Activated T-cell treated with anti-CD3 and anti-CD28 coated beads for 1 hour (primary cell): ENCODE measurements at regions not wholly inside any gene's neighbourhood (a gene's known extent, or its start where the extent isn't known, plus 50 kb on each side); places are given as distances from the start of the nearest gene placed in this dataset.

Experiments
- DNase-seq: peaks from one replicate; pipeline ENCODE4 v3.0.0-alpha.2; 2020; ENCODE audit warnings: low read depth

DNA sequence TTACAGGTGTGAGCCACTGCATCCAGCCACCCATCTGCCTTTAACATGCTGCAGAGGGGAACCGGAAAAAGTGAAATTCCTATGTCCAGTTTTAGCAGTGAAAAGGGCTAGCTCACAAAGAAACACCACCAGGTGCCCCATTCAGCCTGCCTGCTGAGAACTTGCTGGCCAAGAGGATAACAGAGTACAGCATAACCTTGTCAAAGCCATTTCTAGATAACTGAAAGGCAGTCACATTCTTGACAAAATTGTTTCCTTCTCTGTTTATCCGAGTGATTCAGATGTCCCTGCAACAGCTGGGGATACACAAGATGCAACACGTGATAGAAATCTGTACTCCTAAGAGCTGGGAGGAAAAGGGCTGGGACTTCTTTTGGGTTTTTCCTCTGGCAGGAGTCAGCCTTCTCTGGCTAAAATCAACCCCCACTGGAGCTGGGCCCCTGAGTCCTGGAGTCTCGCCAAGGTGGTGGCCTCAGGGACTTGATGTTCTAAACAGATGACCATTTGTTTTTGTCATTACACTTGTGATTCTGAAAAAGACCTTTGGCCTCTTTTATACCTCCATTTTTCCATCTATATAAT, 505.4 kb downstream of the BCL11A start:
- DNase-seq = no peak

DNA sequence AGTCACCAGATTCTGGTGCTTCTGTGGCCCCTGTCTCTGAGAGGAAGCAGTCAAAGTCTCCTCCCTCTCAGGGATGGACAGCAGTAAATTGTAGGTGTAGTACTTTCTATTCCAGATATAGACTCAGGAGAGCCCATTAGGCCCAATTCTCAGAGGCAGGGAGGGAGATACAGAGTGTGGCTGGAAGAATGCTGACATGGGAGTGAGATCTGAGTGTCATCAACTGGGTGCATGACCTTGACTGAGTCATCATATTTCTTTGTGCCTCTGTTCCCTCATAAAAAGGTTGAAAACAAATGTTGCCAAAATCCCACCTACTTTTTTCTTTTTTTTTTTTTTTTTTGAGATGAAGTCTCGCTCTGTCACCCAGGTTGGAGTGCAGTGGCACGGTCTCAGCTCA, 506.1 kb downstream of the BCL11A start:
- no peak for DNase-seq

DNA sequence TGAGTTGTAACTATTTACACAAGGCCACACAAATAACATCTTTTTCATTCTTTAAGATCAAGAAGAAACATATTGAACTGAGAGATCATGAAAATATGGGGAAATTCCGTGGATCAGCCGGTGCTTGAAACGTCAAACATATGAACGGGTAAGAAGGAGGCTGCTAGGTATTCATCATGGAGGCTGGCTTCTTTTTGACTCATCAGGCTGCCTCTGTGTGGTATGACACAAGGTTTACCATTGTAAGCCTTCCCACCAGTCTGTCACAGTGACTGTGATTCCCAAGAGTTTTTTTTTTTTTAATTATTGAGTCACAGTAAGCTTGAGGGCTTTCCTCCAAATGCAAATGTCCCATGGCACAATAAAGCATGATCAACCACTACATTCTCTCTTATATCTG, 506.9 kb downstream of the BCL11A start:
- DNase-seq = no peak

DNA sequence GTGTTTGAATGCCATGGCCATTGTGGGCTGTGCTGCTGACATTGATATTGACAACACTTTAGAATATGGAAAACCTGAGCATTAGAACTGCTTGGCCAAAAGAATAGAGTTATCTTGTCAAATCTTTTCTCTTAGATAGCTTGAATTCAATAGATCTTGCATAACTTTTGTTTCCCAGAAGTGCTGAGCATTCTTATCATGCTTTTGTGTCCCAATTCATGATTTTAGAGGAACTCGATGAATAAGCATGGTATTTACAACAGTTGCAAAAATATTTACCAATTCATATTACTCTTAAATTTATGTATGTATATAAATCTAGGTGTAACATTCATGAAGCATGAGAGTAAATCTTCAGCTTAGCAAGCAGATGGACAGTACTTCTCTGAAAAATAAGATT, 508.0 kb downstream of the BCL11A start:
- DNase-seq = no peak

DNA sequence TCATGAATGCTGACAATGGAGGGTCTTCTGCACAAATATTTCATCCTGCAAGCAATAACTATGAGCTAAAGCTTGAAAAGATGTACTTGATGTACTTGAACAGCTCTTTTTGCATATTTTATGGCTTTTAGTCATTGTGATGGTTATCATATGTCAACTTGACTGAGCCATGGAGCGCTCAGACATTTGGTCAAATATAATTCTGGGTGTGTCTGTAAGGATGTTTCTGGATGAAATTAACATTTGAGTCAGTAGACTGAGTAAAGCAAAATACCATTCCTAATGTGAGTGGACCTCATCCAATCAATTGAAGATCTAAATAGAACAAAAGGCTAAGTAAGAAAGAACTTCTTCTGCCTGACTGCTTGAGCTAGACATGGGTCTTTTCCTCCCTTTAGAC, 509.0 kb downstream of the BCL11A start:
- no peak for DNase-seq

DNA sequence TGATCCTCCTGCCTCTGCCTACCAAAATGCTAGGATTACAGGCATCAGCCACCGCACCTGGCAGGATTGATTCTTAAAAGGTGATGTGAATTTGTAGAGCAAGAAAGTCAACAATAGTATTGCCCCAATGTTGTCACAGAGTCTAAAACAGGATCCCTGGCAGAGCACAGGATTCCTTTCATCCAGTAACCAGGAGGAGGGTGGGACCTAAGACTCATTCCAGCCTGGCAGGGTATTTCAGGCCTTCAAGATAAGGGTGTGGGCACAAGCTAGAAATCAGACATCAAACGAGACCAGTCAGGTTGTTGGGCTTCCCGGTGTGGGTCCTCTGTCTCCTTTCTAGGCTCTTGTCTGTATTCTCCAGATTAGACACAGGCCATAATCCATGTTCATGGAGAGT, 511.4 kb downstream of the BCL11A start:
- DNase-seq = no peak

DNA sequence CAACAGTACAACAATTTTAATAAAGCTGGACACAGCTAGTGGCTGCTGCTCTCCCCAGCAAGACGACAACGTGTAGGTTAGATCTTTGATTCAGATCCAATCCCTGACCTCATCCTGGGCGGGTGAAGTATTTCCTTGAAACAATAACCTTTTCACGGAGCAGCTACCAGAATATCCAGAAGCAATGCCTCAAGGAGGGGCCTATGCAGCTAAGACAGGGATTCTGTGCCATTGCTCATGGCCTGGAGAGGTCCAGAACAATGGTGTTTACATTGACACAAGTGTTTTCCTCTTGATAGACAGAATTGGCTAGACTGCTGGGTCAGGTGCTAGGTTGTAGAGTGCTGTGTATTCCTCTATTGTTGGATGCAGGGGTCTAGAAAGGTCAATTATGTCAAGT, 520.1 kb downstream of the BCL11A start:
- no peak for DNase-seq

DNA sequence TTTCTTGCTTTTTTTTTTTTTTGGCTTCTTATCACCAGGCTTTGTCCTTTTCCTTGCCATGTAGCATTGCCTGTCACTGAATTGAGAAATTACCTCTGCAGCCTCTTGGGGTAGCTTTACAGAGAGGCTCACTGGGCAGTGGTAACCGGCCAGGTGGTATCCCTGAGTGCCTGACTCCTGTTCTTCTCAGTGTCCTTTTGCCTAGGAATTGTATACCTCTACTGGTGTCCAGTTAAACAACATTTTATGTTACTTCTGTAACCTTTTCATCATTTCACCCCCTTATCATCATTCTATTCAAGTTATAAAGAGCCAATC, 523.9 kb downstream of the BCL11A start:
- no peak for DNase-seq

DNA sequence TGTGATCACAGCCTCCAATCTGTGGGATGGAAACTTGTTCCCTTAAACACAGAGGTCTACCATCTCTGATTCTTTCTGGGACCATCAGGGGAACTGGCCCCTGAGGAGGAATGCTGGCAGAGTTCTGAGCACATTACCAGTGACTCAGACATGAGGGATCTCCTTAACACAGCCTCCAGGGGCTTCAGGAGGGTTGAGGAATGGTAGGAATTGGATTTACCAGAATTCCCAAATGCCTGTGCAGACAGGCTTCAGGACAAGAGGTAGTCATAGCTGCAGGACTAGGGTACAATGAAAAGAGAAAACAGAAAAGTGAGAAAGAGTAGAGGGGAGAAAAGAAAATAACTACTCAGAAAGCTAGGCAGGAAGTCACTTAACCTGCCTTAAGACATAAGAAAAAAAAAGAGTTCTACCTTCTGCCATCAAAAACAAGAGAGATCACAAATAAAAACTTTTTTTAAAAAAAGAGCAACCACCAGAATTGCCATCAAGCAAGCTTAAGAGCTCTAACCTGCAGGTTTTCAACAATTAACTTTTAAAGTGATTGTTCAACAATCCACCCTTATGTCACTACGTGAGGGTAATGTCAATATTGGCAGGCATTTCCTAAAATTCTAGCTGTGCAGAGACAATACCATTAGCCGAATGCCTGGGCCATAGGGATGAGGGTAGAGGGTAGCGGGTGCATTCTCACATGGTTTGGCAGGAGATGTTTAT, 524.4 kb downstream of the BCL11A start:
- no peak for DNase-seq

DNA sequence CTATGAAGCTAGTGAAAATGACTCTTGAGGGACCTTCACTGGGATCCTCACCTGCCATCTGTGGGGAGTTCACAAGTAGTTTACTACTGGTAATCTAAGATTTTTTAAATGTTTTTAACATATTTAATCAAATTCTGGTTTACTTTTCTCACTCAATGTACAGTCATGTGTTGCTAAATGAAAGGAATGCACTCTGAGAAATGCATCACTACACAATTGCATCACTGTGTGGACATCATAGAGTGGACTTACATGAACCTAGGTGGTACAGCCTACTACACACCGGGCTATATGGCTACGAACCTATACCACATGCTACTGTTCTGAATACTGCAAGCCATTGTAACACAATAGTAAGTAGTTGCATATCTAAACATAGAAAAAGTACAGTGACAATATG, 528.0 kb downstream of the BCL11A start:
- no peak for DNase-seq

DNA sequence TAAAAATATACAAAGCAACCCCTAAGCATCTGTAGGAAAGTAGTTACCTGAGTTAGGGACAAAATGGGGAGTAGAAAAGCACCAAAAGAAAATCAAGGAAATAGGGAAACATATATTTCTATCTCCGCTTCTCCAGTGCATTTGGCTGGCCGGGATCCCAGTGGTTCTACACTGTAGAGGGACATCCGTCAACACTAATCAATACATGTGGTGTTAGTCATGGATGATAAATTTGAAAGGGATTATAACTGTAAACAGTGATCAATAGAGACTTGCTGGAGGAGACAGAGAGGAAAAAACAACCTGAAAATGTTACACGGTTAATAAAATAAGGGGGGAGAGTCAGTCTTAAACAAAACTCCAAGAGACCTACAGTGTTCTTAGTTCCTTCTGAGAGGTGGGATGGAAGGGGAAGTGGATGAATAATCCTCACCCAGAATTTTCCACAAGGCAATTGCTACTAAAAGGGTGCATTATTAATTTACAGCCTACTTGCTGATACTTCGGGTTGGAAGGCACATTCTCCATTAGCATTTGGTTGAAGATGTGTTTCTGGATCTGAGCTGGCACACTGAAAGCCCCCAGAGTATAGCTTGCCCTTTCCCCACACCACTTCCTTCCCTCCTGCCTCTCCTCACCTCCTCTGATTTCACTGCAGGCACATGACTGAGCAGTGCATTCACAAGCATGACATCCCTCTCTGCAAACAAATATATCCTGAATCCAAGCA, 530.0 kb downstream of the BCL11A start:
- no peak for DNase-seq

DNA sequence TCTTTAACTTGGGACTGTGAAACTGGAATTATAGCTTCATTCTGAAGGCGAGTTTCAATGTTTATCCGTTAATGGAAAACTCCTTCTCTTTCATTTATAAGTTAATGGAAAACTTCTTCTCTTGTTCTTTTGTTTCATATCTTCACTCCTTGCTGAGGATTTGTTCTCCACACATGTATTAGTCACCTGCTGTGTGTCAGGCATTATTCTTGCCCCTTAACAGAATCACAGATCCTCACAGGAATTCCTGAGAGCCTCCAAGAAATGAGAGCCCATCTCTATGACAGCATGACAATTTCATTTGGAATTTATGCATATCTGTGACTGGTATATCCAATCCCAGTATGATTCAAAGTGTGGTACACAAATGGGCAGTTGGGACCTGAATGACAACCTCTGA, 545.8 kb downstream of the BCL11A start:
- no peak for DNase-seq

DNA sequence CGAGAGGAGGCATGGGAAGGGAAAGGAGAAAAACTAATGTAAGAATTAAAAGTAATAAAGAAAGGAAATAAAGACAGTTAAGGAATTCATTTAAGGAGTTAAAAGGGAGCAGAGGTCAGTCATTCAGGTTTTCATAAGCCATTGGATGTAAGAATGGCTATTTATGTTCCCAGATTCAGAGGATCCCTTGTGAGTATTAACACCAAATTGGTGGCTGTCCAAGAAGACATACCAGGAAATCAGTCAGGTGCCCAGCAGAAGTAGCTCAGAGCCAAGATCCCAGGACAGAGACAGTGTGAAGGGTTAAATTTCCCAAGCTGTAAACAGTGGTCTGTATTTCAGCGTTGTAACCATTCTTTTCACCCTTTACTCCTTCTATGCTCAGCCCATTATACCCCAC, 550.4 kb downstream of the BCL11A start:
- DNase-seq = no peak

DNA sequence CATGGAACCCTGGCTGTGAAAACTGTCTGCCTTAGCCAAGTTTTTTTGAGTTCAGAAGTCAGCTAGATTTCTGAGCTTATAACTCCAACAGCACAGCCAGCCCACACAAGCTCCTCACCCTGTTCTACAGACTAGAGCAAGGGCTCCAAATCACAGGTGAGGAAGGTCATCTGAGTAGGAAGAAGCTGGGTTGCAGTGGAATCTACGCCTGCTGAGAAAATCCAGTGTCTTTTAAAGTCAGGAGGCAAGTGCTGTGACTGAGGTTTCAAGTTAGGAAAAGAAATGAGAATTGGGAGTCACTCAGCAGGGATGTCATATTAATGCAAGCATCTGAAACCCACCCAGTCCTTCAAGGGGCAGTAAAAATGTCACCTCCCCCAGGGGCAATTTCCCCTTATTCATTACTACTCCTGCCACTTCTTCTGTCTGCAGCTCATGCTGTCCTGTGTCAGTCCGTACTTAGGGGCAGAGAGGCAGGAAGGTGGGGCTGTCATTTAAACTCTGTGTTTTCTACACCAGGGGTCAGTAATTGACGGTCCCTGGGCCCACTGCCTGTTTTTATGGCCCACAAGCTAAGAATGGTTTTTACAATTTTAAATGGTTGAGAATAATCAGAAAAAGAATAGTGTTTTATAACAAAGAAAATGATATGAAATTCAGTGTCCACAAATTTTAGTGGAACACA, 551.1 kb downstream of the BCL11A start:
- no peak for DNase-seq

DNA sequence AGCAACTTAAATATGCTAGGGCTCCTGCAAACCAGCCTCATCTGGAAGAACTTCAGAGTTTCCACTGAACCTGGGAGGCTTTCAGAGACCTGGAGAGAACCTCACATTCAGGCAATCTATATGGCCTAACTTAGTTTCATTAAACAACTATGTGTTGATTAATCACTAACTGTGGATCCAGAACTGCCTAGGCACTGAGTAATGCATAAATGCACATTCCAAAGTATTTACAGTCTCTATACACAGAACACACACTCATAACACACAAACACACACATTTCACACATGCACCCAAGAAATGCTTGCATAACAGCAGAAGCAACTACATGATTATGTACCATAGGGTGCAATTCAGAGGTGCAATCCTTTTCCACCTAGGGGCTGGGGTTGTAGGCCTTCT, 552.8 kb downstream of the BCL11A start:
- no peak for DNase-seq

DNA sequence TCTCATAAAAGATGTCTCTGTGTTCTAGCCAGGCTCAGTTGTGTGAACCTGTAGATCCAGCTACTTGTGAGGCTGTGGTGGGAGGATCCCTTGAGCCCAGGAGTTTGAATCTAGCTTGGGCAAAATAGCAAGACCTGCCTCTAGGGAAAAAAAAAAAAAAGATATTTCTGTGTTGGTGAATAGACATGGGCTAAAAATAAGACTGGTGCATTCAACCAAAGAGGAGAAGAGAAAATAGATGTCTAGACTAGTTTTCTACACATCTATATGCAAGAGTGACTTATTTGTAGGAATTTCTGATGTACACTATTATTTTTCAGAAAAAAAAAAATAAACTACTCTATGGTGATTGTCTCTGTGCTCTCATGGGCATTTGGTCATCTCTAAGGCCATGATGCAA, 555.1 kb downstream of the BCL11A start:
- DNase-seq = no peak

DNA sequence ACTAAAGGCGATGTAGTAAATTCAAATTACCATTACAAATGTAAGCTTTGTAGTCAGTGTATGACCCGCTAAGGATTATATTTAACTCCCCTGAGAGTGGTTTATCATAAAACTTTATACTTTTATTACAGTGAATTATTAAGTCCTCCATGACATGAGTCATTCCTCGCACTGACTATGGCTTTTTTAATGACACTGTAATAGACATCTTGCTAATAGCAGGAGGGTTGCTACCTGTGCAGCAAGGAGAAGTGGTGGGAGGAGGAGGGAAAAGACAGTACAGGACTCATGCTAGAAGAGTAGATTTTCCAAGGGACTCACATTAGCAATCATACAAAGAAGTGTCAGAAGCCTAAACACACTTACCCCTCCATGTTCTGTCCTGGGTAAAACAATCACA, 556.1 kb downstream of the BCL11A start:
- DNase-seq = no peak

DNA sequence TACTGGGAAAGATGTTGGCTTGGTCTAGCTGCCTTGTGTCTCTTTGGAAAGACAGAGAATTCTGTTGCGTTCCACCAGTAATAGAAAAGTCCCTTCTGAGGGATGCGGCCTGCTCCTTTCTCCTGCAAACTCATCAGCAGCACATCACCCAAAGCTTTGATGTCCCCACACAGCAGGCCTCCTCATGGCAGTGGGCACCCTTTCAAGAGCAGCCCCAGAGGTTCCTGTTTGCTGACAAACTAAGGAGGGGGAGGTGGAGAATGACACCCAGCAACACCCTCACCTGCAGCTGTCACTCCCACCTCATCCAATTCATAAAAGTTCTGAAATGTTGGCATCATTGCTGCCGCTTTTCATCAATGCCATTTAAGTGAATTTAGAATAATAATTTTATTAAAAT, 556.6 kb downstream of the BCL11A start:
- no peak for DNase-seq

DNA sequence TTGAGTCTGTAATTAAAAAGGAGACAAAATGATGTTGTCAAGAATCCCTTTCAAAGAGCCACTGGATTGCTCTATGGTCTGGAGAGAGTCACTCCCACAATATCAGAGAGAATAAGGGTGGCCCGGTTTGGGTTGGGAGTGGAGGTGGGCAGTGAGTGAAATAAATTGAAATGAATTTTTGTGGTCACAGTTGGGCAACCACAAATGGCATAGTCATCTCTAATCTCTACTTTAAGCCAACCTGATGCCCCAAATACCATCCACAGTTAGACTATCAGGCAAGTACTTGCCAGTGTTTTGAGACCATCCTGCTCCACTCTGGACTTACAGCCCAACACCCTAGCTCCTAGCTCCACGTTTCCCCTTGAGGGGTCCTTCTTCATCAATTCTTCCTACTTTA, 559.7 kb downstream of the BCL11A start:
- no peak for DNase-seq

DNA sequence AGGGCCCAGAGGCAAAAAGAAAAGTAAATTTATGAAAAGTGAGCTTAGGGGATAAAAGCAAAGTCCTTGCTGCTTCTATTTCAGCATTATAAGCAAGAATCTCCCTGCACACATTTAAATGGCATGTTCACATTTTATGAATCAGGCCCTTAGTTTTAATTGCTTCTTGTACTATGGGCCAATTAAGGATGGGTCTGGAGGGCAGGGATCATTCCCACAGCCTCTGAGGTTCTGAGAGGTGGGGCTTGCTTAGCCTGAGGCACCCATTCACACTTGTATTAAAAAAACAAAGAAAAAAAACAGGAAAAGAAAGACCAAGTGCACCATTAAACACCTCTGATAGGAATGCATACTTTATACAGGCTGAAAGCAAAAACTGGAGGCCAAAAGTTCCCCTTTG, 565.1 kb downstream of the BCL11A start:
- DNase-seq = no peak

DNA sequence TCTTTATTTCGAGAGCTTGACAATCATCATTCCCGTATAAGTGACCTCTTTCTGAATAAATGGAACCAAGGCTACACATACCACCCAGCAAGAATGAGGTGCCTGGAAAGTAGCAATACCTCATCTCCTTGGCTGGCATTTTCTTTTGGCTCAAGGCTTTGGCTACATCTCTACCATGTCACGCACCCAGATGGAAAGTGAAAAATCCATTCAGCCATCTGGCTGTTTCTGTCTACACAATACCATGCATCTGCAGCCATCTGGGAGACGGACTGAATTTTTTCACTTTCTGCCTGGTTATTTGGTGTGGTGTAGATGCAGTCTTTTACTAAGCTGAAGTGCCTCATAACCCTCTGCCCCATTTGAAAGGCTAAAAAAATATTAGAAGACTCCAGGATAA, 566.9 kb downstream of the BCL11A start:
- no peak for DNase-seq

DNA sequence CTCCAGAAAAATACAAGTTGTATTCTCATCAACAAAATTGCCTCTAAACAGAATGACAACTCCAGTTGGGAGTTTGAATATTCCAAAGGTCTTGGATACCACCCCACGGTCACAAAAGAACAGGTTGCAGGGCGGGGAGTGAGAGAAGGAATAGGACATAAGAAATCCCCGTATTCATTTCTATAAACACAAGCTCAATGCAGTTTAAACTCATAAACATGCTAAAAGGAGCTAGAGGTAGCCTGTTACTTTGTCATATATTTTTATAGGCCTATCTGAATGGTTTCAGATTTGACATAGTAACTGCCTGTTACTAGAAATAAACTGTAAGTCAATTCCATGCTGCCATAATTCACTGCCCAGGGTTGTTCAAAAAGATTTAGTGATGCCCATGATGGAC, 567.5 kb downstream of the BCL11A start:
- no peak for DNase-seq

DNA sequence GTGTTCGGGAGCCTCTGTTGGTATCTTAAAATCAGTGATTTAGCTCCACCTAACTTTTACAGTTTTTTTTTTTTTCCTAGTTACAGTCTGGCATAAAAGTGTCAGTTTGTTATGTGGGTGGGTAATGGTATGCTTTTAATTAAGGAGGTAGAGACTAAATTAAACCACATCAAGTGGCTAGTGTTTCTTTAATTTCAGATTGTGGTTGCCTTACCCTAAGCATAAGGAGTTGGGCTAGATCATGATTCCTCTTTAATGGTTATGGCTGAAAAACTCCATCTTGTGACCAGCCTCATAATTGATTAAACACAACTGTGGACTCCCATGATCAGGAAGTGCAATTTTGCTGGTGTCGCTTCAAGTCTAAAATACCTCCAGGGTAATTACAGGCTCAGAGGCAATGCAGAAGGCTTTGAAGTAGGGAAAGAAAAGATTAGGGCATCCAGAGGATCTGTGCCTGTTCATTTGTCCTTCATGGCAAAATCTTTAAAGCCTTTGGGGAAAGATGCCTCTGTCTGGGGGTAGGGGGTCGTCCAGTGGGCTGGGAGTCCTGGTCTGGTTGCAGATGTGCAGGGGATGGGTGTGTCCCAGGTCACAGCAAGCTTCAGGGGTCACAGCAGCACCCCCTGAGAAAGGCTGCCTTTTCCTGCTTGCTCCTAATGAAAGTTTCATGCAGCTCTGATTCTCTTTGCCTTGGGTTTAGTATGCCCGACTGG, 579.2 kb downstream of the BCL11A start:
- DNase-seq = no peak
